Loucy (cell line): ENCODE measurements at regions not wholly inside any gene's neighbourhood (a gene's known extent, or its start where the extent isn't known, plus 50 kb on each side); places are given as distances from the start of the nearest gene placed in this dataset.

ENCODE experiments used
- EZH2phosphoT487 ChIP-seq: fragments of 200-600 bp; IDR thresholded peaks from 2 replicates; pipeline ENCODE4 v1.6.1; 2018; ENCODE audit warnings: antibody characterized with exemption, mild to moderate bottlenecking, moderate library complexity, borderline replicate concordance
- TF ChIP-seq, protein P1 (sequence below): fragments of 200-600 bp; sonication (generic); conservative IDR thresholded peaks from 2 replicates; pipeline ENCODE4 v1.5.1; 2014; ENCODE audit warnings: mild to moderate bottlenecking, antibody characterized with exemption, low read length

DNA sequence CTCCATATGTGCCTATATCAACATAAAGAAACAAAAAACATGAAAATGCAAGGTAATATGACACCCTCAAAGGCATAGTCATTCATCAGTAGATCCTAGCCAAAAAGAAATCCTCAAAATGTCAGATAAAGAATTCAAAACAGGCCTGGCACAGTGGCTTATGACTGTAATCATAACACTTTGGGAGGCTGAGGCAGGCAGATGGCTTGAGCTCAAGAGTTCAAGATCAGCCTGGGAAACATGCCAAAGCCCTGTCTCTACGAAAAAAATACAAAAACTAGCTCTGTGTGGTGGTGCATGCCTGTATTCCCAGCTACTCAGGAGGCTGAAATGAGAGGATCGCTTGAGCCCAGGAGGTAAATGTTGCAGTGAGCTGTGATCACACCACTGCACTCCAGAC is 284.6 kb upstream of the KLHL29 start:
- TF ChIP-seq, protein P1, sequence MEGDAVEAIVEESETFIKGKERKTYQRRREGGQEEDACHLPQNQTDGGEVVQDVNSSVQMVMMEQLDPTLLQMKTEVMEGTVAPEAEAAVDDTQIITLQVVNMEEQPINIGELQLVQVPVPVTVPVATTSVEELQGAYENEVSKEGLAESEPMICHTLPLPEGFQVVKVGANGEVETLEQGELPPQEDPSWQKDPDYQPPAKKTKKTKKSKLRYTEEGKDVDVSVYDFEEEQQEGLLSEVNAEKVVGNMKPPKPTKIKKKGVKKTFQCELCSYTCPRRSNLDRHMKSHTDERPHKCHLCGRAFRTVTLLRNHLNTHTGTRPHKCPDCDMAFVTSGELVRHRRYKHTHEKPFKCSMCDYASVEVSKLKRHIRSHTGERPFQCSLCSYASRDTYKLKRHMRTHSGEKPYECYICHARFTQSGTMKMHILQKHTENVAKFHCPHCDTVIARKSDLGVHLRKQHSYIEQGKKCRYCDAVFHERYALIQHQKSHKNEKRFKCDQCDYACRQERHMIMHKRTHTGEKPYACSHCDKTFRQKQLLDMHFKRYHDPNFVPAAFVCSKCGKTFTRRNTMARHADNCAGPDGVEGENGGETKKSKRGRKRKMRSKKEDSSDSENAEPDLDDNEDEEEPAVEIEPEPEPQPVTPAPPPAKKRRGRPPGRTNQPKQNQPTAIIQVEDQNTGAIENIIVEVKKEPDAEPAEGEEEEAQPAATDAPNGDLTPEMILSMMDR: no peak
- TF ChIP-seq EZH2phosphoT487: no peak
